ENCODE measurements at regions not wholly inside any gene's neighbourhood (a gene's known extent, or its start where the extent isn't known, plus 50 kb on each side); places are given as distances from the start of the nearest gene placed in this dataset.

- Mint-ChIP-seq H3K27ac (no peak overlapping the region), H3K36me3 (ENCODE audit: low read depth) (no peaks in the 10 kb centered on the region), H3K9me3 (no peaks in the 10 kb centered on the region), H3K4me1 (ENCODE audit: low read depth) (no peaks in the 10 kb centered on the region), H3K27me3 (peaks cover 24% of the 10 kb centered on the region), H3K4me3 (no peak overlapping the region)
- no peak for DNase-seq
These were observed 210.8 kb upstream of the POU3F1 start for GRCh38 chr1:38257374-38257773.

- Mint-ChIP-seq H3K27ac (no peak overlapping the region), H3K4me3 (no peak overlapping the region), H3K36me3 (ENCODE audit: low read depth) (no peaks in the 10 kb centered on the region), H3K9me3 (no peaks in the 10 kb centered on the region), H3K27me3 (peaks cover 18% of the 10 kb centered on the region), H3K4me1 (ENCODE audit: low read depth) (no peaks in the 10 kb centered on the region)
- no peak for DNase-seq
These were observed 209.5 kb upstream of the POU3F1 start for GRCh38 chr1:38256072-38256471.

- H3K9me3 Mint-ChIP-seq, result no peaks in the 10 kb centered on the region
- H3K4me1 Mint-ChIP-seq (ENCODE audit: low read depth), result no peaks in the 10 kb centered on the region
- no peak overlapping the region for H3K27ac Mint-ChIP-seq
- DNase-seq, result no peak
- H3K4me3 Mint-ChIP-seq, result no peak overlapping the region
- peaks cover 32% of the 10 kb centered on the region for H3K27me3 Mint-ChIP-seq
- H3K36me3 Mint-ChIP-seq (ENCODE audit: low read depth), result no peaks in the 10 kb centered on the region
These were observed 206.7 kb upstream of the POU3F1 start for GRCh38 chr1:38253314-38253713.

DNA sequence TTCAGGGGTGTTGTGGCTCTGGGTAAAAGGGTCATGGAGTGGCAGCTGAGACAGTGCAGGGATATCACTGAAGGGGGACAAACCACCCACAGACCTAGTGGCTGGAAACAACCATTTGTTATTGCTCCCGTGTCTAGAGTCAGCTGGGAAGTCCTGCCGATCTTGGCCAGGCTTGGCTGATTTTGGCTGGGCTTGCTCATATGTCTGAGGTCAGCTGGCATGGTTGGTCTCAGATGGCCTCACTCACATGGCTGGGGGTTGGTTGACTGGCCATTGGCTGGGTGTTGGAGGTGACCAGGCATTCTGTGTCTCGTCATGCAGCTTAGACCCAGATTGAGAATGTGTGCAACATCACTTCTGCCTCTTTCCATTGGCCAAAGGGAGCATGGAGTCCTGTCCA is 203.8 kb upstream of the POU3F1 start:
- Mint-ChIP-seq H3K4me1 (ENCODE audit: low read depth) (no peaks in the 10 kb centered on the region), H3K27me3 (peaks cover 38% of the 10 kb centered on the region)
- no peak for DNase-seq

DNA sequence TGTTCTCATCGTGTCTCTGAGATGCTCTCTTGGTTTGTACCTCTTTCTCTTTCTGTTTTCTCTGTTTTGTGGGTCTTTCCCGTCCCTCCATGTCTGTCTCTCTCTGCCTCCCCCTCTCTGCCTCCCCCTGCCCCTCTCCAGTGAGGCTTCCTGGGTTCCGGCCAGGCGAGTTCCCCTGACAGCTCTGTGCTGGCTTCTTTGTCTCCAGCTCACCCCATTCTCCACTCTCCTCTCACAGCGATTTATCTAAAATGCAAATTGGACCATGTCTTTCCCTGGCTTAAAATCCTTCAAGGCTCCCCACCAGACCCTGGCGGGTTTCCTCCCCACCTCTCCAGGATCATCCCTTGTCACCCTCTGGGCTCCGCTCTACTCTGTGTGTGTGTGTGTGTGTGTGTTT is 202.4 kb upstream of the POU3F1 start:
- Mint-ChIP-seq H3K36me3 (ENCODE audit: low read depth) (no peaks in the 10 kb centered on the region), H3K4me1 (ENCODE audit: low read depth) (no peaks in the 10 kb centered on the region), H3K9me3 (no peaks in the 10 kb centered on the region), H3K4me3 (no peak overlapping the region), H3K27me3 (peaks cover 38% of the 10 kb centered on the region), H3K27ac (no peak overlapping the region)
- DNase-seq, result no peak

More for the DNA sequence above, 203.8 kb upstream of the POU3F1 start:
- H3K36me3 Mint-ChIP-seq (ENCODE audit: low read depth), result no peaks in the 10 kb centered on the region
- no peaks in the 10 kb centered on the region for H3K9me3 Mint-ChIP-seq
- H3K4me3 Mint-ChIP-seq, result no peak overlapping the region
- no peak overlapping the region for H3K27ac Mint-ChIP-seq

GRCh38 chr1:38246955-38247952 is 200.7 kb upstream of the POU3F1 start:
- DNase-seq, result no peak
- Mint-ChIP-seq H3K9me3 (no peaks in the 10 kb centered on the region), H3K27me3 (peaks cover 32% of the 10 kb centered on the region), H3K36me3 (ENCODE audit: low read depth) (no peaks in the 10 kb centered on the region), H3K4me1 (ENCODE audit: low read depth) (no peaks in the 10 kb centered on the region), H3K4me3 (no peak overlapping the region), H3K27ac (no peak overlapping the region)

- Mint-ChIP-seq H3K9me3 (no peaks in the 10 kb centered on the region), H3K27me3 (peaks cover 16% of the 10 kb centered on the region), H3K36me3 (ENCODE audit: low read depth) (no peaks in the 10 kb centered on the region), H3K4me3 (no peak overlapping the region), H3K4me1 (ENCODE audit: low read depth) (no peaks in the 10 kb centered on the region), H3K27ac (no peak overlapping the region)
- no peak for DNase-seq
These were observed 197.7 kb upstream of the POU3F1 start for GRCh38 chr1:38244218-38244845.

- Mint-ChIP-seq H3K36me3 (ENCODE audit: low read depth) (no peaks in the 10 kb centered on the region), H3K27me3 (peaks cover 6% of the 10 kb centered on the region), H3K4me1 (ENCODE audit: low read depth) (no peaks in the 10 kb centered on the region), H3K4me3 (no peak overlapping the region), H3K27ac (no peak overlapping the region), H3K9me3 (no peaks in the 10 kb centered on the region)
- DNase-seq, result no peak
These were observed 196.5 kb upstream of the POU3F1 start for GRCh38 chr1:38243106-38243505.

DNA sequence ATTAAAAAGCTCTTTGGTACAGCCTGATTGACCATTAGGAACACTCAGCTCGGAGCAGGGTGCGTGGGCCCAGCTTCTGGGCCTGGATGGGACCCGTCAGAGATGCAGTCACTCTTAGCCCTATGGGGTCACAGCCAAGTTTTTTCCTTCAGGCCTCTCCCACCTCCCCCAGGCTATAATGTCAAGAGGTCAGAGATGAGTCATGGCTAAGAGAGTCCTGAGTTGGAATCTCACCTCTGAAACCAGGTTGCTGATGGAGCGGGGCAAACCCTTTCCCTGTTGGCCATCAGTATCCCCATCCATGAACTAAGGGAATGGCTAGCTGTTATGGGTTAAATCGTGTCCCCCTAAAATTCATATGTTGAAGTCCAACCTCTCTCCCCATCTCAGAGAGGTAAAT is 195.9 kb upstream of the POU3F1 start:
- no peaks in the 10 kb centered on the region for H3K4me1 Mint-ChIP-seq (ENCODE audit: low read depth)
- no peaks in the 10 kb centered on the region for H3K36me3 Mint-ChIP-seq (ENCODE audit: low read depth)
- no peaks in the 10 kb centered on the region for H3K9me3 Mint-ChIP-seq
- no peak overlapping the region for H3K27ac Mint-ChIP-seq
- peaks cover under 1% of the 10 kb centered on the region for H3K27me3 Mint-ChIP-seq
- H3K4me3 Mint-ChIP-seq, result no peak overlapping the region
- DNase-seq, result no peak

GRCh38 chr1:38241594-38242334 is 195.2 kb upstream of the POU3F1 start:
- Mint-ChIP-seq H3K4me3 (no peak overlapping the region), H3K27ac (no peak overlapping the region), H3K4me1 (ENCODE audit: low read depth) (no peaks in the 10 kb centered on the region), H3K27me3 (peaks cover 4% of the 10 kb centered on the region), H3K9me3 (no peaks in the 10 kb centered on the region), H3K36me3 (ENCODE audit: low read depth) (no peaks in the 10 kb centered on the region)
- DNase-seq, result no peak

DNA sequence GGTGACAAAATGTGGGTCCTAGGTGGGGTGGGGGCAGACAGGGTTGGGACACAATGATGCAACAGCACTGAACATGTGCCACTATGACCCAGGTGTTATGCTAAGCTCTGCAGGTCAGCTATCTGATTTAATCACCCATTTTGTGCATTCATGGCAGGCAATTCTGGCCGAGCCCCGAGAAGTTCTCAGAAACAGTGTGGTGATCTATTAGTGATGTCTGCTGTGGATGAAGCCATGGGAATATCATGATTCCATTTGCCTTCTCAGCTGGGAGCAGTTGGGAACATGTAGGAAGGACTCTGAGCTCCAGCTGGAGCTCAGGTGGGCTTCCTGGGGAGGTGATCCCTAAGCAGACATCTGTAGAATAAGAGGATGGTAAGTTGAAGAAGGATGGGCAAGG is 194.0 kb upstream of the POU3F1 start:
- H3K27me3 Mint-ChIP-seq, result peaks cover 8% of the 10 kb centered on the region
- H3K27ac Mint-ChIP-seq, result no peak overlapping the region
- H3K9me3 Mint-ChIP-seq, result no peaks in the 10 kb centered on the region
- no peaks in the 10 kb centered on the region for H3K36me3 Mint-ChIP-seq (ENCODE audit: low read depth)
- DNase-seq, result no peak
- no peak overlapping the region for H3K4me3 Mint-ChIP-seq
- H3K4me1 Mint-ChIP-seq (ENCODE audit: low read depth), result no peaks in the 10 kb centered on the region

DNA sequence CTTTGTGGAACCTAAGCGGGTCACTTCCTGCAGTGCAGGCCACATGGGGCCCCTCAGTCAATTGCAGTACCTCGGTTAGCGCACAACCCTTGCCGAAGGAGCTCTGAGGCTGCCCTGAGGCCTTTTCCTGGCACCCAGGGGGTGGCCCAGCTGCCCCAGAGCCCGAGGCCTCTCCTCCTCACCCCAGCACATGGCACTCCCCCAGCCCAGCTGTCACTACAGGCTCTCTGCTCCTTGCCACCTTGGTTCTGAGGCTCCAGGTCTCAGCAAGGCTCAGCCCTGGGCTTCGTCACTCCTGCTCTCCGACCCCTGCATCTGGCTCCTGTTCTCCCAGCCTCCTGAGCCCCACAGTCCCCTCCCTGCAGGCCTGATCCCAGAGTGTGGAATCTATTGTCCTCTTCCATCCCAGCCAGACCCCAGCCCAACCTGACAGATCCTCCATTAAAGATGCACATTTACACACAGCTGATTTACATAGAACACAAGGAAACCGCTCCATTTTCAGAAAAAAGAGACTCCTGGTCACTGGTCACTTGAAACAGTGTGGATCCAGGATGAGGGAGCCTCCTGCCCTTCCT is 192.8 kb upstream of the POU3F1 start:
- no peaks in the 10 kb centered on the region for H3K36me3 Mint-ChIP-seq (ENCODE audit: low read depth)
- no peak overlapping the region for H3K27ac Mint-ChIP-seq
- no peaks in the 10 kb centered on the region for H3K4me1 Mint-ChIP-seq (ENCODE audit: low read depth)
- no peak for DNase-seq
- peaks cover 8% of the 10 kb centered on the region for H3K27me3 Mint-ChIP-seq
- H3K9me3 Mint-ChIP-seq, result no peaks in the 10 kb centered on the region
- no peak overlapping the region for H3K4me3 Mint-ChIP-seq

DNA sequence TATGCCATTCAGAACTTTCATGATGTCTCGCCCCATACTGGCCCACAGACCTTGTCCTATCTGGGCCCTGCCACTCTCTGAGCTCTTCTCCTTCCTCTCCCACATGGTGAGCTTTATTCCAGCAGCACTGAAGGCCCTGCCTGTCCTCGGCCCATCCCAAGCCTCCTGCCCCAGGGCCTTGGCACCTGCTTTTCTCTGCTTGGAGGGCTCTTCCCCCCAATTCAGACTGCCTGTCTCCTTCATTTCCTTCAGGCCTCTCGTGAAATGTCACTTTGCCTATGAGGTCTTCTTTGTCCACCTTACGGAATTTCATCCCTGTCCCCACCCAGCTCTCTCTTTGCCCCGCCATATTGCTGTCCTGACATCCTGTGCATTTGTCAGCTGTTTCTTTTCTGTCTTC is 191.7 kb upstream of the POU3F1 start:
- Mint-ChIP-seq H3K27me3 (peaks cover 8% of the 10 kb centered on the region), H3K9me3 (no peaks in the 10 kb centered on the region), H3K4me1 (ENCODE audit: low read depth) (no peaks in the 10 kb centered on the region), H3K4me3 (no peak overlapping the region), H3K27ac (no peak overlapping the region), H3K36me3 (ENCODE audit: low read depth) (no peaks in the 10 kb centered on the region)
- DNase-seq, result no peak

DNA sequence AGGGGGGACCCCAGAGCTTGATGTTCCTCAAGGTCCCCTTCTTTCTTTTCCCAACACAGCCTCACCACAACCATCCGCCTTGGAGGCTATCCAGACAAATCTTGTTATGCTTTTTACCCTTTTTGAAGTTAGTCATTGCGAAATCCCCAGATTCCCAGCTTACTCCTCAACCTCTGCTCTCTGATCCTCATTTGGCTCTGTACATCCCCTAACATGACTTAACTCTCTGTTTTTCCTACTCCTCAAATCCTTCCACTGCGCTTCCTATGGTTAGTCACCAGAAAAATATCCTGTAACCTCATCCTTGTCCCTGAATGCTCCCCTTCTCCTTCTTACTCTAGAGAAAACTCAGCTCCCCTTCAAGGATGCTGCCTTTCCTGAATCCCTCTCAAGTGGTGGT is 189.1 kb upstream of the POU3F1 start:
- Mint-ChIP-seq H3K36me3 (ENCODE audit: low read depth) (no peaks in the 10 kb centered on the region), H3K4me3 (no peak overlapping the region), H3K27ac (no peak overlapping the region), H3K27me3 (peaks cover 8% of the 10 kb centered on the region), H3K4me1 (ENCODE audit: low read depth) (no peaks in the 10 kb centered on the region), H3K9me3 (no peaks in the 10 kb centered on the region)
- no peak for DNase-seq

All from activated T-cell treated with anti-CD3 and anti-CD28 coated beads, Interleukin-2, amount 50 U/mL, for 24 hours (primary cell).